ENCODE measurements at regions not wholly inside any gene's neighbourhood (a gene's known extent, or its start where the extent isn't known, plus 50 kb on each side); places are given as distances from the start of the nearest gene placed in this dataset.

- POLR2A ChIA-PET = no interaction called here
- CTCF ChIA-PET = no interaction called here
Observed at GRCh38 chr1:47562799-47563198, 125.0 kb downstream of the FOXD2 start.

GRCh38 chr1:47563201-47563600 is 125.4 kb downstream of the FOXD2 start:
- POLR2A ChIA-PET = no interaction called here
- DNase-seq (ENCODE audit: extremely low spot score) = no peak
- CTCF ChIA-PET = no interaction called here
- TF ChIP-seq L3MBTL2 (conservative IDR thresholded peaks at IDR 0.05) (no peak), ELF4 (IDR thresholded peaks at IDR 0.05) (no peak), TARDBP (IDR thresholded peaks at IDR 0.05) (no peak), SUZ12 (IDR thresholded peaks at IDR 0.05) (no peak), BHLHE40 (IDR thresholded peaks at IDR 0.05; ENCODE audit: borderline replicate concordance) (no peak), LEF1 (IDR thresholded peaks at IDR 0.05; ENCODE audit: borderline replicate concordance) (no peak), HDGF (IDR thresholded peaks at IDR 0.05; ENCODE audit: borderline replicate concordance) (no peak), PKNOX1 (IDR thresholded peaks at IDR 0.05) (no peak), FOXM1 (IDR thresholded peaks at IDR 0.05; ENCODE audit: borderline replicate concordance) (no peak), NFRKB (IDR thresholded peaks at IDR 0.05) (no peak), SP1 (IDR thresholded peaks at IDR 0.05) (no peak), FOXA1 (IDR thresholded peaks at IDR 0.05) (no peak)

More at GRCh38 chr1:47562799-47563198, 125.0 kb downstream of the FOXD2 start:
- DNase-seq (ENCODE audit: extremely low spot score) = no peak
- TF ChIP-seq FOXA1 (IDR thresholded peaks at IDR 0.05) = no peak
- TF ChIP-seq TARDBP (IDR thresholded peaks at IDR 0.05) = no peak
- no peak for TF ChIP-seq ZNF384 (IDR thresholded peaks at IDR 0.05)
- no peak for TF ChIP-seq NFRKB (IDR thresholded peaks at IDR 0.05)

- no peak for TF ChIP-seq SUZ12 (IDR thresholded peaks at IDR 0.05)
- no peak for TF ChIP-seq FOXA1 (IDR thresholded peaks at IDR 0.05)
- no peak for TF ChIP-seq ELF4 (IDR thresholded peaks at IDR 0.05)
- TF ChIP-seq PKNOX1 (IDR thresholded peaks at IDR 0.05) = no peak
- no peak for TF ChIP-seq HDGF (IDR thresholded peaks at IDR 0.05; ENCODE audit: borderline replicate concordance)
- TF ChIP-seq FOXM1 (IDR thresholded peaks at IDR 0.05; ENCODE audit: borderline replicate concordance) = no peak
- TF ChIP-seq FOXK2 (IDR thresholded peaks at IDR 0.05) = no peak
- POLR2A ChIA-PET = no interaction called here
- CTCF ChIA-PET = no interaction called here
- DNase-seq (ENCODE audit: extremely low spot score) = no peak
Observed at GRCh38 chr1:47564570-47564969, 126.7 kb downstream of the FOXD2 start.

- ChIA-PET POLR2A (no interaction called here), CTCF (no interaction called here)
- no peak for DNase-seq (ENCODE audit: extremely low spot score)
- no peak for TF ChIP-seq NFRKB (IDR thresholded peaks at IDR 0.05)
- TF ChIP-seq SUZ12 (IDR thresholded peaks at IDR 0.05) = no peak
- TF ChIP-seq LEF1 (IDR thresholded peaks at IDR 0.05; ENCODE audit: borderline replicate concordance) = no peak
- no peak for TF ChIP-seq HDGF (IDR thresholded peaks at IDR 0.05; ENCODE audit: borderline replicate concordance)
- TF ChIP-seq ARNT (IDR thresholded peaks at IDR 0.05) = no peak
- TF ChIP-seq ELF4 (IDR thresholded peaks at IDR 0.05) = no peak
- TF ChIP-seq FOXA1 (IDR thresholded peaks at IDR 0.05) = no peak
- no peak for TF ChIP-seq L3MBTL2 (conservative IDR thresholded peaks at IDR 0.05)
- no peak for TF ChIP-seq FOXM1 (IDR thresholded peaks at IDR 0.05; ENCODE audit: borderline replicate concordance)
- TF ChIP-seq TARDBP (IDR thresholded peaks at IDR 0.05) = no peak
- TF ChIP-seq SP1 (IDR thresholded peaks at IDR 0.05) = no peak
- TF ChIP-seq PKNOX1 (IDR thresholded peaks at IDR 0.05) = no peak
- no peak for TF ChIP-seq BHLHE40 (IDR thresholded peaks at IDR 0.05; ENCODE audit: borderline replicate concordance)
- no peak for TF ChIP-seq CTBP1 (IDR thresholded peaks at IDR 0.05; ENCODE audit: borderline replicate concordance)
- TF ChIP-seq FOXK2 (IDR thresholded peaks at IDR 0.05) = no peak
- no peak for TF ChIP-seq ZNF384 (IDR thresholded peaks at IDR 0.05)
Observed at GRCh38 chr1:47565092-47565491, 127.2 kb downstream of the FOXD2 start.

GRCh38 chr1:47565676-47566075 is 127.8 kb downstream of the FOXD2 start:
- no peak for DNase-seq (ENCODE audit: extremely low spot score)
- TF ChIP-seq TARDBP (IDR thresholded peaks at IDR 0.05) = no peak
- TF ChIP-seq ELF4 (IDR thresholded peaks at IDR 0.05) = no peak
- no peak for TF ChIP-seq ZNF384 (IDR thresholded peaks at IDR 0.05)
- TF ChIP-seq PKNOX1 (IDR thresholded peaks at IDR 0.05) = no peak
- no peak for TF ChIP-seq SUZ12 (IDR thresholded peaks at IDR 0.05)
- no peak for TF ChIP-seq NFRKB (IDR thresholded peaks at IDR 0.05)
- TF ChIP-seq FOXA1 (IDR thresholded peaks at IDR 0.05) = no peak
- POLR2A ChIA-PET = no interaction called here
- CTCF ChIA-PET = no interaction called here

- CTCF ChIA-PET = interaction anchor here (2.7 kb wide), 1 partner anchor 11 kb away, joined by 10 read pairs; no protein-coding TSS in a partner anchor
- TF ChIP-seq HDGF (IDR thresholded peaks at IDR 0.05; ENCODE audit: borderline replicate concordance) = no peak
- POLR2A ChIA-PET = interaction anchor here (0.7 to 2.9 kb wide), 2 partner anchors 10 to 417 kb away, joined by 3 to 12 read pairs; no protein-coding TSS in a partner anchor
- DNase-seq (ENCODE audit: extremely low spot score) = no peak
Observed at GRCh38 chr1:47568763-47569162, 130.9 kb downstream of the FOXD2 start.

GRCh38 chr1:47569261-47569660 is 131.4 kb downstream of the FOXD2 start:
- CTCF ChIA-PET = interaction anchor here (0.9 to 2.7 kb wide), 5 partner anchors 9 to 141 kb away, joined by 3 to 10 read pairs (median 3); no protein-coding TSS in a partner anchor
- DNase-seq (ENCODE audit: extremely low spot score) = no peak
- POLR2A ChIA-PET = interaction anchor here (0.7 to 2.9 kb wide), 2 partner anchors 10 to 418 kb away, joined by 3 to 12 read pairs; no protein-coding TSS in a partner anchor
- no peak for TF ChIP-seq CTBP1 (IDR thresholded peaks at IDR 0.05; ENCODE audit: borderline replicate concordance)
- TF ChIP-seq FOXA1 (IDR thresholded peaks at IDR 0.05) = no peak
- TF ChIP-seq TARDBP (IDR thresholded peaks at IDR 0.05) = no peak
- TF ChIP-seq ARNT (IDR thresholded peaks at IDR 0.05) = no peak
- TF ChIP-seq ZNF384 (IDR thresholded peaks at IDR 0.05) = no peak
- TF ChIP-seq LEF1 (IDR thresholded peaks at IDR 0.05; ENCODE audit: borderline replicate concordance) = no peak
- TF ChIP-seq PKNOX1 (IDR thresholded peaks at IDR 0.05) = no peak
- TF ChIP-seq HDGF (IDR thresholded peaks at IDR 0.05; ENCODE audit: borderline replicate concordance) = no peak
- no peak for TF ChIP-seq NFRKB (IDR thresholded peaks at IDR 0.05)
- no peak for TF ChIP-seq FOXM1 (IDR thresholded peaks at IDR 0.05; ENCODE audit: borderline replicate concordance)
- no peak for TF ChIP-seq ELF4 (IDR thresholded peaks at IDR 0.05)
- TF ChIP-seq L3MBTL2 (conservative IDR thresholded peaks at IDR 0.05) = no peak
- no peak for TF ChIP-seq FOXK2 (IDR thresholded peaks at IDR 0.05)
- no peak for TF ChIP-seq BHLHE40 (IDR thresholded peaks at IDR 0.05; ENCODE audit: borderline replicate concordance)
- no peak for TF ChIP-seq SP1 (IDR thresholded peaks at IDR 0.05)
- no peak for TF ChIP-seq SUZ12 (IDR thresholded peaks at IDR 0.05)

Measured in HEK293T (cell line).